ENCODE measurements at regions not wholly inside any gene's neighbourhood (a gene's known extent, or its start where the extent isn't known, plus 50 kb on each side); places are given as distances from the start of the nearest gene placed in this dataset.
"Not testable (repeated sequence)": the region's sequence is repeated elsewhere in the genome, so short reads cannot be mapped to it uniquely, and the experiment has no call there.

GRCh38 chr16:86956437-86956836 lies 360.8 kb downstream of the C16orf95 start:
- H3K4me3 ChIP-seq (ENCODE audit: low read depth, low read length), result no peak overlapping the region
- TF ChIP-seq CTCF (IDR thresholded peaks at IDR 0.05; ENCODE audit: low read depth, low read length), result no peak

GRCh38 chr16:86957662-86958198 lies 359.5 kb downstream of the C16orf95 start:
- not testable (repeated sequence) for H3K4me3 ChIP-seq (ENCODE audit: low read depth, low read length)

GRCh38 chr16:86958423-86958822 lies 358.8 kb downstream of the C16orf95 start:
- TF ChIP-seq CTCF (IDR thresholded peaks at IDR 0.05; ENCODE audit: low read depth, low read length), result no peak

GRCh38 chr16:86959091-86959651 lies 358.0 kb downstream of the C16orf95 start:
- H3K4me3 ChIP-seq (ENCODE audit: low read depth, low read length), result no peak overlapping the region
- no peak for TF ChIP-seq CTCF (IDR thresholded peaks at IDR 0.05; ENCODE audit: low read depth, low read length)

More at GRCh38 chr16:86958423-86958822, 358.8 kb downstream of the C16orf95 start:
- no peak overlapping the region for H3K4me3 ChIP-seq (ENCODE audit: low read depth, low read length)

- TF ChIP-seq CTCF (IDR thresholded peaks at IDR 0.05; ENCODE audit: low read depth, low read length), result no peak
- H3K4me3 ChIP-seq (ENCODE audit: low read depth, low read length), result no peak overlapping the region
Measured at GRCh38 chr16:86959729-86960128, 357.5 kb downstream of the C16orf95 start.

- no peak for TF ChIP-seq CTCF (IDR thresholded peaks at IDR 0.05; ENCODE audit: low read depth, low read length)
- no peak overlapping the region for H3K4me3 ChIP-seq (ENCODE audit: low read depth, low read length)
Measured at GRCh38 chr16:86960266-86960665, 356.9 kb downstream of the C16orf95 start.

GRCh38 chr16:86961171-86961601 lies 356.0 kb downstream of the C16orf95 start:
- TF ChIP-seq CTCF (IDR thresholded peaks at IDR 0.05; ENCODE audit: low read depth, low read length), result no peak
- H3K4me3 ChIP-seq (ENCODE audit: low read depth, low read length), result 0 out of 2 replicates have a peak overlapping the region, but pooled peaks have one; percentile 8

- no peak overlapping the region for H3K4me3 ChIP-seq (ENCODE audit: low read depth, low read length)
- TF ChIP-seq CTCF (IDR thresholded peaks at IDR 0.05; ENCODE audit: low read depth, low read length), result no peak
Measured at GRCh38 chr16:86962259-86962658, 354.9 kb downstream of the C16orf95 start.
